Erythroblast (primary cell): ENCODE measurements at regions not wholly inside any gene's neighbourhood (a gene's known extent, or its start where the extent isn't known, plus 50 kb on each side); places are given as distances from the start of the nearest gene placed in this dataset.

ENCODE experiments used
- GATA1 ChIP-seq: IDR thresholded peaks from 2 replicates; pipeline ENCODE4 v1.6.1; 2011; ENCODE audit warnings: low read depth, mild to moderate bottlenecking, control low read depth, low read length, moderate library complexity
- POLR2A ChIP-seq: IDR thresholded peaks from 2 replicates; pipeline ENCODE4 v1.6.1; 2011; ENCODE audit warnings: mild to moderate bottlenecking, low read length

DNA sequence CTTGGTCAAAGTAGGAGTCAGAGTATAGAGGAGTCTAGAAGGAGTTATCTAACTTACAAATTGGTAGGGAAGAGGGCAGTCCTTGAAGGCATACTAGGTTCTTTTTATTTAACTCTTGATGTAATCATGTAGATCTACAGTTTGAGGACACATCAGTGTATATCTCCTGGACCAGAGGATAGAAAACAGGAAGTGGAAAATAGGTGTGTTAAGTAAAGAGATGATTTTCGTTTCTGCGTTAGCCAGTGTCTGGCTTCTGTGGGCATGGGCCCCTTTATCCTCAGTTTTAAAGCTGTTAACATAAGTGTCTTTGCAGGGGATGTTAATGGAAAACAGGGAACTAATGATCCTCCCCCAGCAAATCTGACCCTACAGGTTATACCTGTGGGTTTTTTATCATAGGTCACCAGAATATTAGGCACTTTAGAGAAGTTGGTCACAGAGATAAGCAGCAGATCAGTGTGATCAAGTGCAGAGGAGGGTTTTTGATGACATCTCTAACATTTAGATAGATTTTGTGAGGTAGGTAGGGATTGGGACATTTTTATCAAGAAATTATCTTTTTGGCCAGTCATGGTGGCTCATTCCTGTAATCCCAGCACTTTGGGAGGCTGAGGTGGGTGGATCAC lies 58.6 kb upstream of the PRSS1 start:
- TF ChIP-seq POLR2A = no peak
- TF ChIP-seq GATA1 = no peak
